Muscle of back (tissue), 3 donors: ENCODE measurements at regions not wholly inside any gene's neighbourhood (a gene's known extent, or its start where the extent isn't known, plus 50 kb on each side); places are given as distances from the start of the nearest gene placed in this dataset.

Experiments used
- DNase-seq, 3 donors: peaks; one replicate each; pipeline versions ENCODE4 v3.0.0 to v3.0.0-alpha.2; 2013

GRCh38 chr18:69109686-69110085 lies 291.0 kb upstream of the DOK6 start:
- DNase-seq, result peak in 1 of 3 donors; percentile 18

GRCh38 chr18:69120833-69121232 lies 279.9 kb upstream of the DOK6 start:
- no peak for DNase-seq

GRCh38 chr18:69123421-69123820 lies 277.3 kb upstream of the DOK6 start:
- no peak for DNase-seq

GRCh38 chr18:69127873-69128500 lies 272.7 kb upstream of the DOK6 start:
- peak; percentile 33 to 80 (median 40) for DNase-seq

- peak in 2 of 3 donors; percentile 36 to 75 for DNase-seq
Observed at GRCh38 chr18:69128566-69128965, 272.1 kb upstream of the DOK6 start.

GRCh38 chr18:69128978-69129377 lies 271.7 kb upstream of the DOK6 start:
- DNase-seq, result peak in 1 of 3 donors; percentile 1

GRCh38 chr18:69138088-69138487 lies 262.6 kb upstream of the DOK6 start:
- no peak for DNase-seq

GRCh38 chr18:69143084-69143483 lies 257.6 kb upstream of the DOK6 start:
- no peak for DNase-seq

- DNase-seq, result no peak
Observed at GRCh38 chr18:69152436-69152835, 248.3 kb upstream of the DOK6 start.

- no peak for DNase-seq
Observed at GRCh38 chr18:69157906-69158305, 242.8 kb upstream of the DOK6 start.

GRCh38 chr18:69158944-69159343 lies 241.7 kb upstream of the DOK6 start:
- no peak for DNase-seq

- DNase-seq, result peak in 2 of 3 donors; percentile 24 to 44
Observed at GRCh38 chr18:69161383-69162028, 239.2 kb upstream of the DOK6 start.

GRCh38 chr18:69162649-69163048 lies 238.0 kb upstream of the DOK6 start:
- no peak for DNase-seq

- no peak for DNase-seq
Observed at GRCh38 chr18:69172046-69172445, 228.6 kb upstream of the DOK6 start.

- DNase-seq, result peak in 1 of 3 donors; percentile 8
Observed at GRCh38 chr18:69175681-69176080, 225.0 kb upstream of the DOK6 start.

GRCh38 chr18:69176741-69177140 lies 223.9 kb upstream of the DOK6 start:
- peak in 1 of 3 donors; percentile 24 for DNase-seq

- no peak for DNase-seq
Observed at GRCh38 chr18:69177702-69178101, 223.0 kb upstream of the DOK6 start.

- no peak for DNase-seq
Observed at GRCh38 chr18:69186162-69186561, 214.5 kb upstream of the DOK6 start.

- DNase-seq, result no peak
Observed at GRCh38 chr18:69196336-69196735, 204.4 kb upstream of the DOK6 start.

- DNase-seq, result no peak
Observed at GRCh38 chr18:69205925-69206324, 194.8 kb upstream of the DOK6 start.

- peak in 1 of 3 donors; percentile 47 for DNase-seq
Observed at GRCh38 chr18:69208545-69208944, 192.1 kb upstream of the DOK6 start.

- no peak for DNase-seq
Observed at GRCh38 chr18:69209761-69210160, 190.9 kb upstream of the DOK6 start.

- DNase-seq, result no peak
Observed at GRCh38 chr18:69213842-69214241, 186.8 kb upstream of the DOK6 start.

GRCh38 chr18:69215161-69215560 lies 185.5 kb upstream of the DOK6 start:
- no peak for DNase-seq
